ENCODE measurements at regions not wholly inside any gene's neighbourhood (a gene's known extent, or its start where the extent isn't known, plus 50 kb on each side); places are given as distances from the start of the nearest gene placed in this dataset.
"Not testable (repeated sequence)": the region's sequence is repeated elsewhere in the genome, so short reads cannot be mapped to it uniquely, and the experiment has no call there.

DNA sequence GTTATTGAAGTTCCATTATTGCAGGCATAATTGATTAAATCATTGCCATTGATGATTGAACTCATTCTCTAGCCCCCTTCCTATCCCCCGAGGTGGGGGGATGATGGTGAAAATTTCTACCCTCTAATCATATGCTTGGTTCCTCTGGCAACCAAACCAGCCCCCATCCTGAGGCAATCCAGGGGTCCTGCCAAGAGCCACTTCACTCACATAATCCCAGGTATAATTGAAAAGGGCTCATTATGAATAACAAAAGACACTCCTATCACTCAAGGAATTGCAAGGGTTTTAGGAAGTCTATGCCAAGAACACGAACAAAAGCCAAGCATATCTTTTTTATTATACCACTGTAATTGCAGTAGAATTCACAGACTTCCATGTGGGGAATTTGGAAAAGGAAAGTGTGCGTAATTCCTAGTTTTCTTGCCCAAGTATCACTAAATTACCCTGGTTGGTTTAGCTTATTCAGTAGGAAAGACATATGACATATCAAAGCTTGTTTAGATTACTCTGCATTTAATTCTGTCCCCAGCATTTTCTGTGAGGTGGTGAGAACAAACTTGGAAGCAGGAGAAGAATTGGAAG, 130.7 kb upstream of the TAF11L2 start:
- DNase-seq: no peak

DNA sequence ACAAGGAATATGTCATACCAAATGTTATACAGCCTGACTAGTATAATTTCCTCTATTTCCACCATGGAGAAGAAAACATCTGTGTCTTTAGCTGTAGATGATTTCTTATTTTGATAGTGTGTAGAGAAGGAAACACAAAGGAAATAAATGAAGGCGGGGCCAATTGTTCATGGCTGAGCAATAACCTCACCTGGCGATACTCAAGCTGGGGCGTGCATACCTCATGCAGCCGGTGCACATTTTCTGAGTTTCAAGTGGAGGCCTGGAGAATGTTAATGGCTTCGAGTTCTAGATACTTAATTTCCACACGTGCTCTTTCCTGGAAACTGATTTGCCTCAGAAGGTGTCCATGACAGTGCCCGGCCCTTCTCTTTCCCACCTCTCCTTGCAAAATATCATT, 127.4 kb upstream of the TAF11L2 start:
- no peak for DNase-seq

- no peak for DNase-seq
Observed at GRCh38 chr5:17373406-17373805, 124.6 kb upstream of the TAF11L2 start.

- DNase-seq: no peak
Observed at GRCh38 chr5:17373814-17374556, 124.0 kb upstream of the TAF11L2 start.

- DNase-seq: no peak
Observed at GRCh38 chr5:17374973-17375742, 122.9 kb upstream of the TAF11L2 start.

DNA sequence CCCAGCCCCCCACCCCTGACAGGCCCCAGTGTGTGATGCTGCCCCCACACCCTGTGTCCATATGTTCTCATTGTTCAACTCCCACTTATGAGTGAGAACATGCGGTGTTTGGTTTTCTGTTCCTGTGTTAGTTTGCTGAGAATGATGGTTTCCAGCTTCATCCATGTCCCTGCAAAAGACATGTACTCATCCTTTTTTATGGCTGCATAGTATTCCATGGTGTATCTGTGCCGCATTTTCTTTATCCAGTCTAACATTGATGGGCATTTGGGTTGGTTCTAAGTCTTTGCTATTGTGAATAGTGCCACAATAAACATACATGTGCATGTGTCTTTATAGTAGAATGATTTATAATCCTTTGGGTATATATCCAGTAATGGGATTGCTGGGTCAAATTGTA, 122.1 kb upstream of the TAF11L2 start:
- DNase-seq: not testable (repeated sequence)

- DNase-seq: no peak
Observed at GRCh38 chr5:17378346-17378997, 119.6 kb upstream of the TAF11L2 start.

DNA sequence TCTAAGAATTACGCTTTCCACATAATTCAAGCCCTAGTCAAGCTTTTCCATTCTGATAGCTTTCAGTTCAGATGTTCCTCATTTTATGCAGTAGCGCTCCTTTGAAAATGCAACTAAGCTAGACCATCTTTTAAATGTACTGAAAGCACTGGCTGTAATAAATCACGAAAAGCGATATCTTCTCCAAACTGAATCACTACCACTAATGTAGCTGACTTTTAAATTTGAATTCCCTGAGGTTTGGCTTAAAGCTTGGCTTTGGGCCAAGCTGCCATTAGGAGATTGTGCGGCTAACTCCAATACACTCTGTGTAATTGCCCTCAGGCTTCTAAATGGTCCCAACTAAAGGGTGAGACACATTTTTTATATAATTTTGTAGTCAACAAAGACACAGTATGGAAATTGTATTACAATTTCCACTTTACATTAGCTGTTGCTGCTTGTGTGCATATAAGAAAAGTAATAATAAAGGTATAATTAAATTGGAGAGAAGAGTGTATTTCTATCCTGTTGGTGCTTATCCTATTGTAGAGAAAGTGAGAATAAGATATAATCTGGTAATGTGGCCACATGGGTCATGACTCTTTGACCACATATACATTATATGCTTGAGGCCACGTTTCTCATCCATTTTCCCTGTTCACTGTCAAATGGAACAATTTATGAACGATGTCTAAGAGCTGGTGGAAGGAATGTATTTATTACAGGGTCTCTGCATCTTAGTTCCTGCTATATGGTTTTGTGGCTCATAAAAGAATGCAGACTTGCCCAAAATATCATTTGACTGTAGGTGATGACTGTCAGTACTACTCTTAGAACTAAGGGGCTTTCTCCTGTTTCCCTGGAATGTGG, 118.7 kb upstream of the TAF11L2 start:
- no peak for DNase-seq

DNA sequence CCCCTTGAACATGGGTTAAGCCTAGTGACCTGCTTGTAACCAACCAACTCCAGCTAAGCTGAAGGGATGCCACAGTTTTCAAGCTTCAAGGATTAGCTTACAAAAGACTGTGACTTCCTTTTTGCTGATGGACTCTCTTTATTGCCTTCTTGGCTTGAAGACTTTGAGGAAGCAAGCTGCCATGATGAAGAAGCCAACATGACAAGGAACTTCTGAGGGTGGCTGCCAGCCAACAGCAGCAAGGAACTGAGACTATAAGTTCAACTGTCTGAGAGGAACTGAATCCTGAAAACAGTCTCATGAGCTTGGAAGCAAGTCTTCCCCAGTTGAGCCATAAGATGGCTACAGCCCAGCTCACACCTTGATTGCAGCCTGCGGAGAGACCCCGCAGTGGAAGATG, 116.1 kb upstream of the TAF11L2 start:
- DNase-seq: peak; percentile 3

GRCh38 chr5:17383526-17383925, 114.5 kb upstream of the TAF11L2 start:
- no peak for DNase-seq

DNA sequence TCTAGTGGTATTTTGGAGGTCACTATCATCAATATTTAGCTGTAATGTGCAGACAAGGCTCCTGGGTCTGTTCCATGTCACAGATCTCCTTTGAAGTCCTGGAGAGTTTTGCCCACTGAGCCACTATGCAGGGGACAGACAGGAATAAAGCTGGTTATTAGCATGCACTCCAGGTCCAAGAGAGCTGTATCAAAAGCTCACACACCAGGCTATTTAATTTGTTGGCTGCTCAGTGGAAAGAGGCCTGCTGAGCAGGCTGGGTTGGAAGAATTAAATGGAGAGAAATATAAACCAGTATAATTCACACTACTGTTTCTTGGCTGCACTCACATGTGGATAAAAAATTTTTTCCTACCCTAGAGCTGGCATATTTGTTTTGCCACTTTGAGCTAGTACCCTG, 113.8 kb upstream of the TAF11L2 start:
- DNase-seq: no peak

GRCh38 chr5:17388717-17389116, 109.3 kb upstream of the TAF11L2 start:
- DNase-seq: no peak

GRCh38 chr5:17394086-17394485, 103.9 kb upstream of the TAF11L2 start:
- DNase-seq: no peak

DNA sequence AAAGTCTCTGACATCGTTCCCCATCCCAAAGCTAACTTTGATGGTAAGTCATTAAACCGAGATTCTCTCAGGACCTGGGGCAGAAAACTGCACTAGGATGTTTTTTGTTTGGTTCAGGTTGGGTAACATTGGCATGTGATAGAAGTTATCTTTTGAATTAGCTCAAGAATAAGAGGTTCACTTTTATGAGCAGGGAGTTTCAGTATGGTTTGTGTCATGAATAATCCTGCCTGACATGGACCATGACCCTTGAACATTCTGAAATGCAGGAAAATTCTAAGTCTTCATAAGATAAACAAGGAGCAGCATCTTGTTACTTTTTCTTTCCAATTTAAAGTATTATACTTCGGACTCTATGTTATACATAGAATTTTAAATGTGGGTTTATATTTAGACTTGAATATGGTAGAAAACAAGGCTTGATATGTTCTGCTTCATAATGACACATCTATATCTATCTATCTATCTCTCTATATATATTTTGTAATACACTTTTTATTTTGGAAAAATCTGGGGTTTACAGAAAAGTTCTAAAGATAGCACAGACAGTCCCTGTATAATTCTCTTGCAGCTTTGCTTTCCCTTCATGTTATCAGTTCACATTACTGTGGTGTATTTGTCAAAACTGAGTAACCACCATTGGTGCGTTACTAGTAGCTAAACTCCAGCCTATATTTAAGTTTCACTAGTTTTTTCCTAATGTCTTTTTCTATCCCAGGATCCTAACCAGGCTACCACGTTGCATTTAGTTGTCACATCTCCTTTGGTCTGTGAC, 102.7 kb upstream of the TAF11L2 start:
- no peak for DNase-seq

DNA sequence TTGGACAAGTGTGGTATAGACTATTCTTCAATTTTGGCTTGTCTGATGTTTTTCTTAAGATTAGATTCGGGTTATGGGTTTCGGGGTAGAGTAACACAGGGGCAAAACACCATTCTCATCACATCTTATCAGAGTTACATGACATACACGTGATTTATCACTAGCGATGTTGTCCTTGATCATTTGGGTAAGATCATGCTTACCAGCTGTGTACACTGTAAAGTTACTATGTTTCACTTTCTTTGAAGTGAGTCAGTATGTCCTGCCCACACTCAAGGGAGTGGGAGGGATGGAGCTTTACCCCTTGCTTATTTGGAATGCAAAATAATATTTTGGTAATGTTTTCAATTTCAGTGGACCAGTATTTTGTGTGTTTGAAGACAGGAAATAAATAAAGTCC, 101.8 kb upstream of the TAF11L2 start:
- DNase-seq: no peak

DNA sequence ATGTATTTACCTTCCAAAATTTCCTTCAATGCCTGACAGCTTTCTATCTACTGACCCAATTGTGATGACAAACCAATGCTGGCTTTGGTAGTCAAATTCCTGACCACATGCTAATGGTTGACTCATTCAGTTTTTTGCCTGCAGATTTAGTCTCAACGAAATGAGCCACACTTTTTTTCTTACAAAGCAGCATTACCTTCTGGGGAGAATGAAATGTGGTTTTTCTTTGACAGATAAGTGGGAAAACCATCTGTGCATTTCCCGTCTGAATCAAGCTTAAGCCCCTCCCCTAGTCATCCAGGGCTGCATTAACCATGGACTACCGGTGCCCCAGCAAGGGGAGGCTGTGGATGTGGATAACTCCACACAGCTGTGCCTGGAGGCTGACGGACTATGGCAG, 99.6 kb upstream of the TAF11L2 start:
- DNase-seq: no peak

DNA sequence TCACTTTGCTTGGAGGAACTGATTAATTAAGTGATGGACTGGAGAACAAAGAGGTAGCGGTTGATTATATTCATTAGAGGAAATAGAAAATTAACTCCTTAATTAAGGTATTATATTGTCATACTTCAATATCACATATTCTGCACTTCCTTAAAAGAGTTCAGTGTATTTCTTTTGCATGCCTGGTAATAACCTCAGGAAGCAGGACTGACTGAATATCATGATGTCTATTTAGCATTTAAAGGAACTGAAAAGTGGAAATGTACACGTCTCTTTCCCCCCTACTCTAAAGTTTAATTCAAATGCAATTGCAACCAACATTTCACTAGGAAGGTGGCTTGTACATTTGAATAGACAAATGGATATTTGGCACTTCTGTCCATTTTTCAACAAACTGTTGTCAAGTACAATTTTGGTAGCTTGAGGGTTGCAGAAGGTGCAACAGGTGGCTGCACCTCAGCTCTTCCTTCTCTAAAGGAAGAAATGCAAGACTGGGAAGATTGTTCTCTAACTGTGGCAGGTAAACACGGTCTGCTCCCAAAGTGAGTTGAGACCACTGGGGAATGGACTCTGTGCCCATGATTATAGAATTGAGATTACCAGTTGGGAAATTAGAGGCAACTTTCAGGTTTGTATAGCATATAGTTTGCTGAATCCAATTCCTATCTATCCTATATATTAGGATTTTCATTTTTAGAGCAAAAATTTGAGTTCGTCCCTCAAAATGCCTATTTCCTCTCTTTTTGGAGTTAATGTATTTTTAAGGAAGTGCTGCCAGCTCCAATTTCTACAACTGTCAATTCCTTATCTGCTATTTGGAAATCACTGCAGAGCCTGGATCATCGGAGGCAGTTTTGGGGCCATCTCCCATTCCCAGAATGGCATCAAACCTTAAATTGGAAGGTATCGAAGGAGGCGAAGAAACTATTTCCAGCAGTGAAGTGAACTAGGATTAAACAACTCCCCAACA, 98.9 kb upstream of the TAF11L2 start:
- no peak for DNase-seq

DNA sequence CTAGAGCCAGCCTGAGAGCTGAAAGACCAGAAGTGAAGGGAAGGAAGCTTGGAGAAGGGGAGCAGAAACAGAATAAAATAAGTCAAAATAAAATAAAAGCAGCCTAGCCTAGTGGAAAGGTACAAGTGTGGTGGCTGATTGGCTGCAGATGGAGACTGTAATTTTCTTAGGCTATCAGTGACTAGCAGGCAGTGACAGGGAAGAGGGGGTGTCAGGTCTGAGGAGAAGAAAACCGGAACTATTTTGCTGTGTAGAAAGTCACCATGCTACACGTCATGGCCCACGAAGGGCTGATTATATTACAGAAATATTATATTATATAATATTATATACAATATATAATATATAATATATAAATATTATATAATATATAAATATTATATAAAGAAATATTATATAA, 98.1 kb upstream of the TAF11L2 start:
- no peak for DNase-seq

- DNase-seq: no peak
Observed at GRCh38 chr5:17400724-17401469, 97.1 kb upstream of the TAF11L2 start.

Data from CD4-positive, alpha-beta T cell treated with Interleukin-12 subunit alpha and Interleukin-12 subunit beta, for 1 hour (primary cell).